ENCODE measurements at regions not wholly inside any gene's neighbourhood (a gene's known extent, or its start where the extent isn't known, plus 50 kb on each side); places are given as distances from the start of the nearest gene placed in this dataset.
"Not testable (repeated sequence)": the region's sequence is repeated elsewhere in the genome, so short reads cannot be mapped to it uniquely, and the experiment has no call there.

DNA sequence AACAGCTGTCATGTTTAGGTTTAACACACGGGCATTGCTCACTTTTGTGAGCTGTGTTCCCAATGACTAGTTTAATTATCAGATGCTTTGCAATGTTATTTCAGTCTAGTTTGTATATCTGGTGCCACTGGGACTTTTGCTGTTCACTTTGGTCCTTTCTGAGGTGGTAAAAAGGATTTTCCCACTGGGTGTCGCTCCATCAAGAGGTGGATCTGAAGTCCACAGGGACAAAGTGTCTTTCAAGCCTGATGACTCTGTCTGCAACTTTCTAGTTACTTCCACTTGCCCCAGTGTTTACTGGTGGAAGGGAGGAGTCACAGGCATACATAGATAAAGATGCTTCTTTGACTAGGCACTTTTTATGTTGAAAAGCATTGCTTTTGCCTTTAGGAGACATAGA lies 242.2 kb downstream of the HGF start:
- no peak for DNase-seq

DNA sequence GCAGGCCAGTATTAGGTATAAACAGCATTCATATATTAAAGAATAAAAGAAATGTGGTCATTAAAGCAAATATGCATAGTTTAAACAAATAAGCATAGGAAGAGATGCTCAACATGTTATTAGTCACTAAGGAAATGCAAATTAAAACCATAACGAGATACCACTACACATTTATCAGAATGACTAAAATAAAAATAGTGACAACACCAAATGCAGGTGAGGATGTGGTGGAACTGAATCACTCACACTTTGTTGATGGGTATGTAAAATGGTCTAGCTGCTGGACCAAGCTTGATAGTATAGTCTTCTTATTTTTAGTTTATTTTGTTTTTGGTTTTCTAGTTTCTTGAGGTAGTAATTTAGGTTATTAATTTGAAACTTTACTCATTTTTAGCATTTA lies 242.9 kb downstream of the HGF start:
- DNase-seq = no peak

DNA sequence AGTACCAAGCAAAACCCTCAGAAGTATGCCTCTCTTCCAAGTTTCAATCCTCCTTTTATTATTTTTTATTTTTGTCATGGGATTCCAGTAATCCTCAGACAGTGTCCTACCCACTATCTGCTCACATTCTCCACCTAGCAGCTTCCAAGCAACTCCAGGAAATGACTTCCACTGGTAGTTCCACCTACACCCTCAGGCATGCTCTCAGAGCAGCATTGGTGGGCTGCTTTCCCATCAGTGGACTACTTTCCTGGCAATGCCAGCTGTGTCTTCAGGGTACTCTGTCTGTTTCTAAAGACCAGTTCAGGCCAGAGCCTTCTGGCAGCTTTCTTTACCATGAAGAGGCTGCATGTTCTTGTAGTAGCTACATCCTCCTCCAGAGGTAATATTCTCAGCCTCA lies 244.0 kb downstream of the HGF start:
- no peak for DNase-seq

DNA sequence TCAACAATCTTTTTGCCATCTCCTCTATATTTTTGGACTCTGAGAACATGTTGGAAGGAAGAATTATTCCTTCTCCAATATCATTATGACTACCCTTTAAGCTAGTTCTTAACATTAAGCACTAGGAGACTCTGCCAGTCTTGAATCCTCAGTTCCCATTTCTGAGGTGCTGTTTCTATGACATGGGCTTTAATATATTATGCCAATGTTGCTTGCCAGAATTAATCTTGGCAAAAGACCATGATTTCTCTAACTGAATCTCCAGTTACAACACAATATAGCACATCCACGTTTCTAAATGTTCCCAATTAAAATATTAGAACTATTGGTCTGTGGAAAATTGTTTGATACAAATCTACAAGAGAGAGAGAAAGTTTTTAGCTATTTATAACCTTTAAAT lies 250.0 kb downstream of the HGF start:
- DNase-seq = no peak

DNA sequence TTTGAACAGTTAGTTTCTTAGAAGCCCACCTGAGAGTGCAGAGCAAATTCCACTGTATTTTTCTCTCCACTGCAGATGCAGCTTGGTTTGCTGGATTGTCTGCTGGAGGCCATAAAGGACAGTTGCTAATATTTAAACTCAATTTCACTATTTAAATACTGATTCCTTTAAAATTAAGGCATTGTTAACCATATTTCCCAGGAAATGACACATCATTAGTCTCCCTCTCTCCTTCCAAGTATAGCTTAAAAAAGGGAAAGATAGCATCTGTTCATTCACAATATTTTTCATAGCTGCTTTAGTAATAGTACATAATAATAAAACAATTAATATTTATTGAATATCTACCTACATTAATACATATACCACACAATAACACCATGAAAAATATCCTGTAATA lies 252.9 kb downstream of the HGF start:
- DNase-seq = no peak

DNA sequence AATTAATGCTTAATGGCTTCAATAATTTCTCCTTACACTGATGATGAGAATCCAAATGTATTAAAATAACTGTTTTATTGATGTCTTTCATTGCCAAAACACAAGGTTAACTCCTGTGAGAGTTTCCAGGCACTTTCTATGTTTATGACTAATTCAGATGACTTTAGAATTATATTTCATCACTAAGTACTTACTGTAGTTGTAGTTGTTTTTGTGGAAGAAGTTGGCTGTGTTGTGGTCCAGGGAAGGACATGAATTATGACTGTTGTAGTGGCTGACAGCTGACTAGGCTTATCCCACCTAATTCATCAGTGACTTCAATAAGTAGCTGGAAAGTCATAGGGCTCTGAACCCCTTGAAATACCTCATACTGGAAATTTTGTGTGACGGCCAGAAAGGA lies 254.8 kb downstream of the HGF start:
- DNase-seq = no peak

DNA sequence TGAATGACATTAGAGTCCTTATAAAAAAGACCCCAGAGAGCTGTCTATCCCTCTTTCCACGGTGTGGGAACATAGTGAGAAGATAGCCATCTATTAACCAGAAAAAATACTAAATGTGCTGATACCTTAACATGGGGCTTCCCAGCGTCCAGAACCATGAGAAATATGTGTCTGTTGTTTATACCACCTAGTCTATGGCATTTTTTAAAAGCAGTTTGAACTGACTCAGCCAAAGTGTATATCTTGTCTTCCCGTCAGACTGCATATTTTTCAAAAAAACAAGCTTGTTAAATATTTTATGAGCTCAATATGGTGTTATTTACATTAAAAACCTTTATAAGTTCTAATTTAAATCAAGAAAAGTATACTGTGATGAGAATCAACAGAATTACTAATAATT lies 255.3 kb downstream of the HGF start:
- no peak for DNase-seq

DNA sequence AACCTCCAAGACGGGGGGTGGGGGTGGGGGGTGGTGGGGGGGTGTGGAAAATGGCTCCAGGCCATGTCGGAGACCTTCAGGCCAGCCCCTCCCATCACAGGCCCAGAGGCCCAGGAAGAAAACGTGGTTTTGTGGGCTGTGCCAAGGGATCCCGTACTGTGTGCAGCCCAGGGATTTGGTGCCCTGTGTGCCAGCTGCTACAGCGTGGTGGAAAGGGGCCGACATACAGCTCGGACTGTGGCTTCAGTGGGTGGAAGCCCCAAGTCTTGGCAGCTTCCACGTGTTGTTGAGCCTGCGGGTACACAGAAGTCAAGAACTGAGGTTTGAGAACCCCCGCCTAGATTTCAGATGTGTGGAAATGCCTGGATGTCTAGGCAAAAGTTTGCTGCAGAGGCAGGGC lies 259.7 kb downstream of the HGF start:
- DNase-seq = no peak

DNA sequence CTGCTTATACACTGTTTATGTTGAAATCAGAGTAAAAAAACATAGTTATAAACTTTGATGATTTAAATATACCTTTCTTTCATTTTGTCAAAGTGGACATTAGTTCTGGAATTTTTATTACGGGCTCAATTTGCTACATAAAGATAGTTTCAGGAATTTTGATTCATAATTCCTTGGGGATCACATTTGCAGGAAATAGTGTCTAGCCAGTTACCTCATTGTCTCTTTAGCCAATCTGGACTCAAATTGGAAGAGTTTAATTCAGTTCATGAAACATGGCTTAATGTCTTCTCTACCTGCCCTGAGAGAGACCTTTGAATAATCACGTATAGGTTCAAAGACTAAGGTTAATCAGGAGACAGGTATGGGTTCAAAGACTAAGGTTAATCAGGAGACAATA lies 262.6 kb downstream of the HGF start:
- DNase-seq = no peak

DNA sequence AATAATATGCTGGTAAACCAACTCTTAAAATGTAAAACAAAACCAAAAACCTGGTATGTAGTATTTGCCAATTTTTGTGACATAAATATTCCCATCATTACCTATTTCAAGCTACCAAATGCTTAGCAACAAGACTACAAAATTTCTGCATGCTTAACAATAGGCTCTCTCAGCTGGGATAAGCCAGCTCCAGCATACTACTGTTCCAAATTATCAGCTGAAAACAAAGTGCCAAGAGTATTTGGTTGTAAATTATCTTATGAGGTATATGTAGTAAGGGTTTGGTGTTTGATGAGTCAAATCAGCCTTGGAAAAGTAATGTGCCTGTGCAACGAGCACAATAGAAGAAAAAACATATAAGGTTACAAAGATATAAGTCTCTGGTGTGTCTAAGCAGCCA lies 263.2 kb downstream of the HGF start:
- DNase-seq = no peak

DNA sequence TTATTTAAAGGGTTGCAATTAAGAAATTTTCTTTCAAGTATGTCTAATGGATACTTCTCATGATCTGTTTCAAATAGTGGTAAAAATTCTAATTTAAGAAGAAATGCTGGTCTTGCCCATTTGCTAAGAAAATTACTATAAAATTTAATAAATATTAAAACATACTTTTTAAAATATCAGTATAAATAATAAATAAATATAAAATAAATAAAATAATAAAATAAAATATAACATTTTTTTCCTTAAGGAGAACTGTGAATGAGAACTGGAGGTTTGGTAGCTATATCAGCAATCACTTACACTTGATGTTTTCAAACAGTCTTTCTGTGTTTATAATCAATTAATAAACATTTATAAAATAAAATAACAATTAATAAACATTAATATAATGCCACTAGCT lies 266.1 kb downstream of the HGF start:
- DNase-seq = no peak

DNA sequence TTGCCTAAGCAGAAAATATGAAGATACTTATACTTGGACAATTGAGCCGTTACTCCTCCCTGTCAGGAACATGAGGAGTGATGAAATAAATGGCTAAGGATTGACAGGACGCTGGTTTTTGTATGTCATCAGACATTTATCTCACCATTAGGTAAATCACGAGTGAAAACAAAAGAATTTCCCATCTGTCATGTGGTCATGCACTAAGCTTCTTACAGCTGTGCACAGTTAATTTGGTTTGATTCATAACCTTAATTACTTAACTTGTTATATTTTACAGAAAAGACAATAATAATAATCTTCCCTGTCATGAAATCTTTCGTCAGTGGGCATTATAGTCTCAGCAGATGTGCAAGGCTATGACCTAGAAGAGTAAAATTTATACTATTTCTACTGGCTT lies 266.5 kb downstream of the HGF start:
- DNase-seq = peak in 1 of 3 experiments; percentile 53

DNA sequence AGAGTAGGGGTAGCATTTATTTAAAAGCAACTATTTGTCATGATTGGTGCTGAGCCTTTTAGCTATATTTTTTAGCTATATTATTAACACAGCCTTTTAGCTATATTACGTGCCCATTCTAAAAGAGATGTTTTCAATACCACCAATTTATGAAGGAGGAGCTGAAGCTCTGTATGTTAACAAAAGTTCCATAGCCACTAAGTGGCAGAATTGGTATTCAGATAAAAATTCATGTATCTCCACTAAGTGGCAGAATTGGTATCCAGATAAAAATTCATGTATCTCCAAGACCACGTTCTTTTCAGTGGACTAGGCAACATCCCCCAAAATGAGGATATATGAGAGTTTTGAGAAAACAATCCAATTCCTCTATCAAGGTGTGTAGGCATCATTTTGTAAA lies 268.6 kb downstream of the HGF start:
- peak in 1 of 3 experiments; percentile 57 for DNase-seq

DNA sequence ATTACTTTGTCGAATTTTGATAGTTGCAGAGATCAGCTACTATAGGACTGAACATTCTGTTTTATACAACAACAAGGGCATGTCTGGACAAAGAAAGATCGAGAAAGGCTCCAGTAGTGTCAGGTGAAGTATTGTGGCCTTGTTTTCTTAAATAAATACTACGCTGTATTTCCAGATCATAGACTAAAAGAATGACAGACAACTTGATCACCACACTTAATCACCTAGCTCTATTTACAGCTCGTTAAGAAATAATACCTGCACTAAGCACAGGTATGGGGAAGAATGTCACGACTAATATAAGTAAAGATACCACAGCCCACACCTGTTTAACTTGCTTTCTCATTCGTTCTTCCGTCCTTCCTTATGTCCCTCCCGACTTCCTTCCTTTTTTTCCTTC lies 269.2 kb downstream of the HGF start:
- peak in 1 of 3 experiments; percentile 50 for DNase-seq

DNA sequence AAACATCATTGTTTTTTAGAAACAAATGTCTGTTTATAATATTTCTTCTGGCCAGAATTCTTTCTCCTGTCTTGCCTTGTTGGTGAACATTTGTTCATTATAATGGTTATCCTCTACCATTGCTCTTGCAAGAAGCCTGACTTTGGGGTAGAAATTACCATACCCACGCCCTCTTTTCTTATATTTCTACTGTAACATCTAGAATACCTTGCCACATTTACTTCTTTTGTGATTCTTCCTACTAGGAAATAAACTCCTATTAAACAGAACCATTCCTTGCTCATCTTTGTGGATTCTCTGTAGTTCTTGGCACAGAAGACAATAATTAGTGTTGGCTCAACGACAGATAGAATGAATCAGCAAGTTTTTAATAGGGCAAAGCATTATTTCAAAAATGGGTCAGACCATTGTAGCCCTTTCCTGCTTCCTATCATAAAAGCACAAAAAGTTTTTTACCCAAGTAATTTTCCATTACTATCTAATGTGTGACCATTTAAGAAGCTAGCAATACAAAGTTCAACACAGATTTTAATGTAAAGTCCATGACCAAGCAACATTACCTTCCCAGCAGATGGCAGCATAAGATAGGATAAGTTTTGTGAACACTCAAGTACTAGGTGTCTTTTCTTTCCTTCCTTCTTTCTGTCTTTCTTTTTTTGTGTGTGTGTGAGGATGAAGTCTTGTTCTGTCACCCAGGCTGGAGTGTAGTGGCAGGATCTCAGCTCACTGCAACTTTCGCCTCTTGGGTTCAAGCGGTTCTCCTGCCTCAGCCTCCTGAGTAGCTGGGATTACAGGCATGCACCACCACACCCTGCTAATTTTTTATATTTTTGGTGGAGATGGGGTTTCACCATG lies 270.4 kb downstream of the HGF start:
- peak; percentile 73 to 94 (median 85) for DNase-seq

DNA sequence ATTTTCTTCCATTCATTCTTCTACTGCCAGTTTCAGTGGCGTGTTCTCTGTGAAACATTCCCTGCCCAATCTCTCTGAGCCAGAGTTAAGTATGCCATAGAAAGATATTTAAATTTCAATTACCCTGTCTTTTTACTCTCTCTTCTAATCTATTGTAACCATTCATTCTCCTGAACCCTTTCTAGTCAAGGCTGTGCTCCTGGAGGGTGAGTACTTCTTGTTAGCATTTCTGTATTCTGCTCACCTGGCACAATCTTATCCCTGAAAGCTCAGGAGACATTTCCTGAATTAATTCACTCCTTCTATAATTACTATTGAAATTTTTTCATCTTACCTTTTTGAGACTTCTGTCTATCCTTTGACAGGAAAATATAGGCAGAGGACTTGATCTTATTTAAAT lies 271.7 kb downstream of the HGF start:
- DNase-seq = peak in 1 of 3 experiments; percentile 43

DNA sequence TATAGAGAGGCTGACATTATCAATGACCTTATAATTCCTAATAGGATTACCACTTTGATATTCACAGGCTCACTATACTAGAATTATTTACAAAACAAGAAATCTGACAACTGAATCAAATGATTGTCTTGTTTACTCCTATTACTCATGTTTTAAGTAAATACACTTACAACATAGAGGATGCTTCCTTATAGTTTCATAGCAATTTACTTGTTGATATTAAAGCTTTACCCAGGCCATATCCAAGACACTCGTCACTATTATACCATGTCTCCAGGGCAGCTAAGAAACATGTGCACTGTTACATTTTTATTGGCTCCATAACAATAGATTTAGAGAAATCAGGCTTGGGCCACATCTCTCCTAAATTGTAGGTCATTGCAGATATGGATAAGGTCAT lies 276.9 kb downstream of the HGF start:
- DNase-seq = no peak

DNA sequence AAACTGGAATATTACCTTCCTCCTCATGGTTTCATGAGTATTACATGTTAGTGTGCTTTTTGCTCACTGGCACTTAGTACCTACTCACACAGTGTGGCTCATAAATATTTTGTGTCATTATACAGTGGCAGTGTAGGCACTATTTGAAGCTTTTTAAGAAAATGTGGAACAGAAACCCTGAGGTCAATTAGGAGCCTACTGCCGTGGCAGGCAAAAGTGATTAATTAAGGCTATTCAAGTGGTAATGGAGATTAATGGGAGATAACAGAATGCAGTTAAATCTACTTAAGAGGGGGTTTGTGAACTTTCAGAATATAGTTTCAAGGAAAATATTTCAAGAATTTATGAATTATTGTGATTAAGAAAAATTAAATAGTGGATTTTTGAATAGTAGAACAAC lies 277.6 kb downstream of the HGF start:
- peak in 1 of 3 experiments; percentile 45 for DNase-seq

DNA sequence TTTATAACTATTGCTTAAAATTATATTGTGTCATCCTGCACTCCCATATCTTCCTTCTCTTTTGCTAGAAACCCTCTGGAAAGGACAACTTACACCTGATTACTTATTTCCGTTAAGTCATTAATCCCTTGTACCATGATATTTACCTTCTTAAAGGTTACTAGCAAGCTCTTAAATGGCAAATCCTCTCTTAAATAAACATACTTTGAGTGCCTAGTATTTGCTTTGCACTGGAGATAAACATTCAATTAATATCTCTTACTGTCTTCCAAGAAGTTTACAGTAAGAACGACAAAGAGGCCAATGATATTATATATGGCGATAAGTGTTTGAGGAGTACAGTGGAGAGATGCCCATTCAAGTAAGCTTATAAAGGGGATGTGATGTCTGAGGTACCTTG lies 278.3 kb downstream of the HGF start:
- peak in 1 of 3 experiments; percentile 47 for DNase-seq

DNA sequence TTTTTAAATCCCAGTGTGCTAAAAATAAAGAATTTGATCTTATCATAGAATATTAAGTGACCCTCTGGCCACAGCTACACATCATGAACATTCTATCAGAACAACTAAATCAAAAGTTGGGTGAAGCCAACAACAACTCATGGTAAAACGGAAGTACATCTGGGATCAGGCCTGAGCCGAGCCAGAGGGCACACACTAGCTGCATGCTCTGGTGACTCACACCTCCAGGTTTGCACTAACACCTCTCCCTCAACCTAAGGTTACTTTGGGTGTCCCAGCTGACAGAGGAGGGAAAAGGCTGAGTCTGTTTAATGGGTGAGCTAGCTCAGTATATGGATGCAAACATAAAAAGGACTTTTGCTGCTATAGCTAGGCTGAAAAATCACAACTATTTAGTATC lies 281.6 kb downstream of the HGF start:
- DNase-seq = no peak

DNA sequence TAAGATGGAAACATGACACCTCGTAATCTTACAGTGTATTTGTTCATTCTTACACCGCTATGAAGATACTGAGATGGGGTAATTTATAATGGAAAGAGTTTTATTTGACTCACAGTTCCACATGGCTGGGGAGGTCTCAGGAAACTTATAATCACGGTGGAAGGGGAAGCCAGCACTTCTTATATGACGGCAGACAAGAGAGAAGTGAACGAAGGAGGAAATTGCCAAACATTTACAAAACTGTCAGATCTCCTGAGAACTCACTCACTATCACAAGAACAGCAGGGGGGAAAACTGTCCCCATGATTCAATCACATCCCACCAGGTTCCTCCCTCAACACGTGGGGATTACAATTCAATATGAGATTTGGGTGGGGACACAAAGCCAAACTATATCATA lies 282.3 kb downstream of the HGF start:
- DNase-seq = no peak

DNA sequence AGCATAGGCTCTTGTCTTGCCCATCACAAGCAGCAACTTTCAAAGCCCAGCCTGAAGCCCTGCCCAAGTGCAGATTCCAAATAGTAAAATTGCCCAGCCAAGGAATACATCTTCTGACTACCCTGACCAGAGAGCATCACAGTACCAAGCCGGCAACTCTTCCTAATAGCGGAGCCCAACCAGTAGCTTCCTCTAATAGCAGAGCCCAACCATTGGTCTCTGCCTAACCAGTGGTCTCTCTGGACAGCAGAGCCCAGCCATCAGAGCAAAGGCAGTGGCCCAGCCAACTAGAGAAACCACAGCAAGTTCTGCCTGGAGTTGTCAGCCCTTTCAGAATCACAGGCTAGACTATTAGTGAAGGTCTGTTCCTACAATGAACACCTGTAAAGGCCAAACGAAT lies 285.6 kb downstream of the HGF start:
- peak in 1 of 3 experiments; percentile 34 for DNase-seq

DNA sequence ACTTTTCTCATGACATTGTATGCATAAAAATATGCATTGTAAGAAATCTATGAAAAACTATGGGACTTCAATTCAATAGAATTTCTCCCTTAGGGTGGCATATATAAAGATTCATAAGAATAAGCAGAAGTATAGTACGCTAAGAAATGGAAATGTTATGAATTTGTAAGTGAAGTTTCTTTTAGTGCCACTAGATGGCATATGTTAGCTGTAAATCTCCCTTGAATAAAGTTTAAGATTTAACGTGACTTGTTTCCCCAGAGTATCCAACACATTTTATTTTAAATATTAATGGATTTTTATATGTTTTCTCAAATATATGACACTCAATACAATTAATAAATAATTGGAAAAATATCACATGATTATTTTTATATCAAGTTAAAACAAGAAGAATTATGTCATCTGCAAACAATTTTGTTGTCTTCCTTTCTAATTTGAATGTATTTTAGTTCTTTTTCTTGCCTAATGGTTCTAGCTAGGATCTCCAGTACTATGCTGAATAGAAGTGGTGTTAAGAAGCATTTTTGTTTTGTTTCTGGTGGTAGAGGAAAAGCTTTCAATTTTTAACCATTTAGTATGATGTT lies 287.2 kb downstream of the HGF start:
- DNase-seq = peak in 1 of 3 experiments; percentile 62

DNA sequence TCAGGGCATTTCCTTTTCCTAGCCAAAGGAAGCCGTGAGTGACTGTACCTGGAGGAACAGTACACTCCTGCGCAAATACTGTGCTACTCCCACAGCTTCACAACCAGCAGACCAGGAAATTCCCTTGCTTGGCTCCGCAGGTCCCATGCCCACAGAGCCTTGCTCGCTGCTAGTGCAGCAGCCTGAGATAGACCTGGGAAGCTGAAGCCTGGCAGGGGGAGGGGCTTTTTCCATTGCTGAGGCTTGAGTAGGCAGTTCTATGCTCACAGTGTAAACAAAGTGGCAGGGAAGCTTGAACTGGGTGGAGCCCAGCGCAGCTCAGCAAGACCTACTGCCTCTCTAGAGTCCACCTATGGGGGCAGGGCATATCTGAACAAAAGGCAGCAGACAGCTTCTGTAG lies 291.2 kb downstream of the HGF start:
- peak; percentile 50 to 73 (median 67) for DNase-seq

DNA sequence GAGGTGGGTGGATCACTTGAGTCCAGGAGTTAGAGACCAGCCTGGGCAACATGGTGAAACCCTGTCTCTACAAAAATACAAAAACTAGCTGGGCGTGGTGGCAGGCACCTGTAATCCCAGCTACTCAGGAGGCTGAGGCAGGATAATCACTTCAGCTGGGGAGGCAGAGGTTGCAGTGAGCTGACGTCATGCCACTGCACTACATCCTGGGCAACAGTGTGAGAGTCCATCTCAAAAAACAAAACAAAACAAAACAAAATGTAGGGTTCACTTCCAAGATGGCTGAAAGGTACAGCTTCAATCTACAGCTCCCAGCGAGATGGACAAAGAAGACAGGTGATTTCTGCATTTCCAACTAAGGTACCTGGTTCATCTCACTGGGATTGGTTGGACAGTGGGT lies 291.6 kb downstream of the HGF start:
- DNase-seq = not testable (repeated sequence)
